C1 segment of cervical spinal cord (tissue), 14 donors: ENCODE measurements at regions not wholly inside any gene's neighbourhood (a gene's known extent, or its start where the extent isn't known, plus 50 kb on each side); places are given as distances from the start of the nearest gene placed in this dataset.

Experiments used
- DNase-seq, 14 donors: peaks; one replicate each; lab custom pipeline; 2025; lab: John Stamatoyannopoulos, UW

- no peak for DNase-seq
Measured at GRCh38 chr9:107883496-107884124, 394.0 kb upstream of the KLF4 start.

DNA sequence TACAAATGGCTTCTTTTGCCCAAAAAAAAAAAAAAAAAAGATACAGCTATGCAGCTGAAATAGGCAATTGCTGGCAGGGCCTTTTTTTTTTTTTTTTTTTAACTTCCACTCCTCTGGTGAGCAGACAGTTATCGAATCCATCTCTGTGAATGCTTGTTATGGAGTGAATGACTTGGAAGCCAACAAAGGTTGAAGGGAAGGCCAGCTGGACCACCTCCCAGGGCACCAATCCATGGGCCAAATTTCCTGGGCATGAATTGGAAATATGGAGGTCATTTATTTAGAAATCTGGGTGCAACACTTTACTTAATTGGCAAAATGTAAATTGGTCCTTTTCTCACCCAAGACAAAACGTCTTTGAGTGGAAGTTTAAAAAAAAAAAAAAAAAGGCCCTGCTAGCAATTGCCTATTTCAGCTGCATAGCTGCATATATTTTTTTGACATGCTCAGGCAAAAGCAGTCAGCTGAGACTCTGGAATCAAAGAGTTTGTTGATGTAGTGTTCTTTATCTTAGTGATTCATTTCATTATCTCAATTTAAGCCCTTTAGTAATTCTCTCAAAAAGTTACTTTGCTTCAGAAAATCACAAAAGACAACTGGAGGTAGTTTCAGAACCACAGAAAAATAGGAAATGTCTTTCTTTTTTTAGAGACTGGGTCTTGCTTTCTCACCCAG lies 392.2 kb upstream of the KLF4 start:
- DNase-seq = peak in 2 of 14 donors; percentile 25 to 29

- DNase-seq = no peak
Measured at GRCh38 chr9:107878462-107878861, 388.9 kb upstream of the KLF4 start.

DNA sequence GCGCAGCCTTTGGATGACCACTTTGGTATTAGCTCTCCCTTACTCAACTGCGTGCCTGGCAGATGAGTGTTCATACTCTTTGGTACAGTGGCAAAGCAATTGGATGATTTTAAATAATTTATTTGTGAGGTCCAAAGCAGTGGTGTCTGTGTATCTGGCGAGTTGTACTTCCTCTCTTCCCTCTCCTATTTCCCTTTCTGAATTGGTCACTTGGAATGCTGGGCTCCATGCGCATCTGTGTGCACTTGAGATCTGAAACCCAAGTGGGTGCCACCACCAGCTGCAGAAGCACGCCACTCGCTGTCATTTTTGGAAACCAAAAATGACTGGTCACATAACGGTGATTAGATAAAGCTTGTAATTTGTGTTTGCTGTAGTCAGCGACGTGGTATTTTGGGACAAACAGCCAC lies 386.0 kb upstream of the KLF4 start:
- DNase-seq = no peak

- no peak for DNase-seq
Measured at GRCh38 chr9:107874591-107875369, 385.2 kb upstream of the KLF4 start.

DNA sequence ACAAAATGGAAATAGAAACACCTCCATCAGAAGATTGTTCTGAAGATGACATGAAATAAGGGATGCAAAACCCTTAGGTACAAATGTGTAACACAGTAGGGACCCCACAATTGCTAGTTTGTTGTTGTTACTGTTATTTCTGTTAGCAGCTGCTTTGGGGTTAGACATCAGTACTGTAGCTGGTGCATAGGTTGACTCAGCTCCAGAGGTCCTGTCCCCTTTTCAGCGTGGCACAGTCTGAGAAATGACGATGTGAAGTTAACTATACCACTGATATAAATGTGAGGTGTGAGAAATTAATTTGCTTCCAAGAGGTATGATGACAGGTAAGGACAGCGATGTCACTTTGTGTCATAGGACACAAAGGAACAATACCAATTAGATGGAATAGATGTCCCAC lies 384.6 kb upstream of the KLF4 start:
- no peak for DNase-seq

GRCh38 chr9:107872457-107873192 lies 383.1 kb upstream of the KLF4 start:
- DNase-seq = no peak

DNA sequence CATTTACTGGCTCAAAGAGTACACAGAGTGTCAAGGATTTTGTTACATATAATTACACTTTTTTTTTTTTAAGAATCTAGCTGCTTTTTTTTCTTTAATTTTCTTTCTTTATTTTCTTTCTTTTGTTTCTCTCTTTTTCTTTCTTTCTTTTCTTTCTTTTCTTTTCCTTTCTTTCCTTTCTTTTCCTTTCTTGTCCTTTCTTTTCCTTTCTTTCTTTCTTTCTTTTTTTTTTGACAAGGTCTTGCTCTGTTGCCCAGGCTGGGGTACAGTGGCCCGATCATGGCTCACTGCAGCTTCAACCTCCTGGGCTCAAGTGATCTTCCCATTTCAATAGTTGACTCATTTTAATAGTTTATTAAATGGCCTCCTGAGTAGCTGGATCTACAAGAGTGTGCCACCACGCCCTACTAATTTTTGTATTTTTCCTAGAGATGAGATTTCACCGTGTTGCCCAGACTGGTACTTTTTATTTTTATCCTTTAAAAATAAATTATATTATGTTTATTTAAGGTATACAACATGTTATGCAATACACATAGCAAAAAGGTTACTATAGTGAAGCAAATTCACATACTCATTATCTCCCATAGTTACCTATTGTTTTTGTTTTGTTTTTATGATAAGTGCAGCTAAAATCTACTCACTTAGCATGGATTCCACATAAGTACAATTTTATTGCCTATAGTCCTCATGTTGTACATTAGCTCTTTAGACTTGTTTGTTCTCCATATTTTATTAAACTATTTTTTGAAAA lies 381.5 kb upstream of the KLF4 start:
- no peak for DNase-seq

DNA sequence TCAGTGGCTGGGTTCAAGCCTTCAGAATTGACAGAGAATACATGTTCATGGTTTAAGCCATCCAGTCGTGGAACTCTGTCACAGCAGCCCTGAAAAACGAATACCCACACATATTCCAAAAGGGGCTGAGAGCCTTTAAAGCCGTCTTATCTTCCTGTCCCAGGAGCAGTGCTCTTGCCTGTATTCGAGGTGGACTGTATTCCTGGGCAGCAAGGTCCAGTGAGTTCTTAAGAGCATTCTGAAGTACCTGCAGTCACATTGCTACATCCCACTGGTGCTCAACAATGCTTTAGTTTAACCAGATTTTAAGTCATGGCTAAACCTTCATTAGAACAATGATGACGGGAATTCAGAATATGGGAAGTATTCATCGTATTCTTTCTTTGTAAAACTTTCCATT lies 380.7 kb upstream of the KLF4 start:
- no peak for DNase-seq

DNA sequence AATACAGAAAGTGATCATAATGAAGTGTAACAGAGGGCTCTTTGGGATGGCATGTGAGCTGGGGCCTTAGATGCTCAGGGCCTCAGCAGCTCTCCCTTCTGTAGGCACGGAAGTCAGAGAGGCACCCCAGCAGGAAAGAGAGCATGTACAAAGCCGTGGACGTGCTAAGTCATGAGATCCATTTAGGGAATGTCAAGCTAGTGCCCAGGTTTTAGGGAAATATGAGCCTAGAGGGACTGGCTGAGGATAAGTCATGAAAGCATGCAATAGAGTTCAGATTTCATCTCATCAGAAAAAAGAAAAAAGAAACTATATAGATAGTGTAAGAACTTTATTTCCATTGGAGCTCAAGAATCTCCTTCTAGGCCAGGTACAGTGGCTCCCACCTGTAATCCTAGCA lies 379.5 kb upstream of the KLF4 start:
- no peak for DNase-seq

DNA sequence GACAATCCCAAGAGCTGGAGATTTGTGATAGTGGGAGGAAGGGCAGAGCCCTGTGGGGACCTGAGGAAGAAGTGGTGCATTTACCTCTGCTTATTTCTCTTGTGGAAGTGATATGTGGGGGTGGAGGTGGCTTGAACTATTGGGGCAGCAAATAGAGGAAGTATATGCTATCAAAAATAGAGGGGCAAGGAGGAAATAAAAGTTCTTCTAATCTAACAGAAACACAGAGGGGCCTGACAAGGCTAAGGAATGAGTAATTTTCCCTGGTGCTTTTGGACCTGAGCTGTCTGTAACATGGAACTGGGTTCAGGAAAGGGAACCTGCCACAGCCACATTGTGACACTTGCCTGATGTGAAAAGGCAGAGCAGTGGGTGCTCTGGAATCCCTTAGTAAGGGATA lies 378.6 kb upstream of the KLF4 start:
- DNase-seq = no peak

DNA sequence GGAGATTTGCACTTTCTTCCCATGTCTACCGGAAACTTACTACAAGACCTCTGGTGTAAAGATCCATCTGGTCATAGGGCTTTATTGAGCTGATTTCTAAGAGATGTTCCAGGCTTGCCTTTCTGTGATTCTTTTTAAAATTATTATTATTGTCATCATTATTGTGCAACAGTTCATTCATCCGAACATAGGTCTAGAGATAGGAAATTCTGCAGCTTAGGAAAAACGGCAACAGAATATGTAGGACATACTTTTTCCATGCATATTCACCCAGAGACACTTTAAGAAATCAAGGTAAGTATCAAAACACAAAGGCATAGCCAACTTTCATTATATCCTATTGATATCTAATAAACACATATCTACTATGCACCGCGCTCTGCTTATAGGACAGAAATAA lies 378.2 kb upstream of the KLF4 start:
- DNase-seq = no peak

- DNase-seq = no peak
Measured at GRCh38 chr9:107866711-107867311, 377.2 kb upstream of the KLF4 start.

DNA sequence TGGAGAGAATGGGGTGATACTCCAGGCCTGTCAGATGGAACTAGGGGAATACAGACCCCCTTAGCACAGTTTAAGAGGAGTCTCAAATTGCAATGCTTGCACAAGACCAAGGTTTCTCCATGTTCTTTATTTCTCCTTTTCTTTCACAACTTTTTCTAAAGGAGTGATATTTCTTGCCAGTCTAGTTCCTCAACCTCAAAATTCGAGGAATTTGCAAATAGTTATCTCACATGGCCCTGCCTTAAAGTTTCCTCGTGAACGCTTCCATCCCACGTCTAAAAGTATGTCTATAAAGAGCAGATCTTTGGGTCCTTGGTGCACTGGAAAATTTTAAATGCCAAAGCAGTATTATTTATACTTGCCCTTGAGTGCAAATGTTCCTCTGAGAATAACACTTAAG lies 373.8 kb upstream of the KLF4 start:
- DNase-seq = no peak

DNA sequence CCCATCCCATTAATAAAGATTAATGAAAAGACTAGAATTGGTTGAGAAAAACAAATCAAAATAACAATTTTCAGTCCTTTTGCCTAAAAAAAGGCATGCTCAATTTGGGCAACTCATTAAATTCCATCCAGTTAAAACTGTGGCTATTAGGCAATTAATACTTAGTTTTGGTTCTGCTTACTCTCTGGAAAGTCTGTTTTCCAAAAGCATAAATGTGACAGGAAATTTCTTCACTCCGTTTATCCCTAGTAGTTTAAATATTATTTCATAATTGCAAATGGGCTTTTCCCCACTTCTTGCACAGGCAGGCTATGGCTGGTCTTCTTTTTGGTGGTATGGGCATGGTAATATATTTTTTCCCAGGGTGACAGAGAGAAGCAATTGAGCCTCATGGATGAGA lies 373.3 kb upstream of the KLF4 start:
- DNase-seq = no peak

GRCh38 chr9:107862323-107862722 lies 372.8 kb upstream of the KLF4 start:
- DNase-seq = no peak

GRCh38 chr9:107861075-107861474 lies 371.5 kb upstream of the KLF4 start:
- DNase-seq = no peak

DNA sequence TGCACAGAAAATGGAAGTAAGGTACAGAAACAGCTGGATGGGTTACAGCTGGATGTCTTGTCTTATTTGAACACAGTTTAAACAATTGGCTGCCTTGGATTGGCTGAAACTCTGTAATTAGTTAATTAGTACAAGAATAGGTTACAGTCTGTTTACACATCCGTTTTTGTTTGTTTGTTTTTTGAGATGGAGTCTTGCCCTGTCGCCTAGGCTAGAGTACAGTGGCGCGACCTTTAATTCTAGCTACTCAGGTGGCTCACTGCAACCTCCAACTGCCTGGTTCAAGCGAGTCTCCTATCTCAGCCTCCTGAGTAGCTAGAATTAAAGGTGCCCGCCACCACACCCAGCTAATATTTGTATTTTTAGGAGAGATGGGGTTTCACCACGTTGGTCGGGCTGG lies 368.7 kb upstream of the KLF4 start:
- no peak for DNase-seq

GRCh38 chr9:107856633-107857032 lies 367.1 kb upstream of the KLF4 start:
- no peak for DNase-seq

- no peak for DNase-seq
Measured at GRCh38 chr9:107855164-107855563, 365.6 kb upstream of the KLF4 start.

- no peak for DNase-seq
Measured at GRCh38 chr9:107853461-107853860, 363.9 kb upstream of the KLF4 start.
